SU-DHL-6 (cell line): ENCODE measurements at regions not wholly inside any gene's neighbourhood (a gene's known extent, or its start where the extent isn't known, plus 50 kb on each side); places are given as distances from the start of the nearest gene placed in this dataset.

Source experiments
- H2AFZ ChIP-seq: fragments of 200-600 bp; sonication (generic); 2 replicates; pipeline ENCODE4 v1.6.1; 2014; ENCODE audit warnings: low read depth, mild to moderate bottlenecking, moderate library complexity, mixed read lengths, antibody characterized with exemption, low read length; ENCODE audit not compliant: severe bottlenecking
- H3F3A ChIP-seq: fragments of 200-600 bp; shearing (Covaris generic); 2 replicates; pipeline ENCODE4 v1.6.0; 2016; ENCODE audit warnings: antibody characterized with exemption, mild to moderate bottlenecking; ENCODE audit not compliant: insufficient read depth
- H3K27ac ChIP-seq: fragments of 200-600 bp; sonication (generic); 2 replicates; pipeline ENCODE4 v1.5.1; 2016; ENCODE audit warnings: low read depth, mild to moderate bottlenecking, low read length, moderate library complexity, mixed read lengths
- H3K27me3 ChIP-seq: fragments of 200-600 bp; sonication (generic), shearing (Covaris generic); 2 replicates; pipeline ENCODE4 v1.6.0; 2014; ENCODE audit warnings: mild to moderate bottlenecking, low read length
- H3K36me3 ChIP-seq: fragments of 200-600 bp; sonication (generic); 2 replicates; pipeline ENCODE4 v1.6.1; 2014; ENCODE audit warnings: mild to moderate bottlenecking, low read length, mixed read lengths
- H3K4me2 ChIP-seq: fragments of 300-600, 200-600 bp; shearing (Covaris generic), sonication (generic); 2 replicates; pipeline ENCODE4 v1.6.0; 2014; ENCODE audit warnings: low read length, low read depth, mild to moderate bottlenecking; ENCODE audit not compliant: poor library complexity, severe bottlenecking
- H3K4me3 ChIP-seq: fragments of 200-600 bp; sonication (generic); 2 replicates; pipeline ENCODE4 v1.5.1; 2014; ENCODE audit warnings: antibody characterized with exemption, low read length, mild to moderate bottlenecking, mixed read lengths; ENCODE audit not compliant: insufficient read depth, poor library complexity, severe bottlenecking
- H3K79me2 ChIP-seq: fragments of 200-600 bp; sonication (generic); 2 replicates; pipeline ENCODE4 v1.6.1; 2014; ENCODE audit warnings: mild to moderate bottlenecking, low read length, moderate library complexity; ENCODE audit not compliant: insufficient read depth
- H3K9ac ChIP-seq: fragments of 200-600 bp; sonication (generic); 2 replicates; pipeline ENCODE4 v1.7.0; 2014; ENCODE audit warnings: mild to moderate bottlenecking, low read length
- H3K9me2 ChIP-seq: fragments of 200-600 bp; sonication (generic); replicated peaks from 2 replicates; pipeline ENCODE4 v1.6.1; 2014; ENCODE audit warnings: low read length; ENCODE audit not compliant: insufficient read depth
- H3K9me3 ChIP-seq: fragments of 200-600 bp; sonication (generic); 2 replicates; pipeline ENCODE4 v1.6.1; 2014; ENCODE audit warnings: low read length, mixed read lengths; ENCODE audit not compliant: insufficient read depth
- H4K20me1 ChIP-seq: fragments of 200-600 bp; sonication (generic); 2 replicates; pipeline ENCODE4 v1.6.1; 2014; ENCODE audit warnings: low read depth, mild to moderate bottlenecking, antibody characterized with exemption, low read length, moderate library complexity, mixed read lengths
- CTCF ChIP-seq: fragments of 200-600 bp; sonication (generic); IDR thresholded peaks from one replicate; pipeline ENCODE4 v1.5.1; 2017; ENCODE audit warnings: antibody characterized with exemption, mild to moderate bottlenecking, low read length, moderate library complexity; ENCODE audit not compliant: insufficient read depth, poor library complexity, severe bottlenecking
- EZH2phosphoT487 ChIP-seq: fragments of 200-600 bp; sonication (generic), shearing (Covaris generic); conservative IDR thresholded peaks from 2 replicates; pipeline ENCODE4 v1.6.1; 2018; ENCODE audit warnings: mild to moderate bottlenecking, antibody characterized with exemption, low read length, moderate library complexity, mixed read lengths

GRCh38 chr2:103423100-103423499 lies 661.3 kb downstream of the TMEM182 start:
- H3K27ac ChIP-seq, result no peak overlapping the region
- H3K9me3 ChIP-seq, result no peaks in the 10 kb centered on the region
- no peaks in the 10 kb centered on the region for H3K36me3 ChIP-seq
- no peaks in the 10 kb centered on the region for H3K9me2 ChIP-seq
- H3K27me3 ChIP-seq, result no peaks in the 10 kb centered on the region
- H2AFZ ChIP-seq, result no peak overlapping the region
- H3K4me2 ChIP-seq, result no peak overlapping the region
- no peaks in the 10 kb centered on the region for H4K20me1 ChIP-seq
- no peaks in the 10 kb centered on the region for H3K79me2 ChIP-seq
- no peak for TF ChIP-seq CTCF
- TF ChIP-seq EZH2phosphoT487, result no peak
- H3K9ac ChIP-seq, result no peak overlapping the region
- no peak overlapping the region for H3K4me3 ChIP-seq
- H3F3A ChIP-seq, result no peaks in the 10 kb centered on the region

GRCh38 chr2:103427567-103427966 lies 665.7 kb downstream of the TMEM182 start:
- no peak for TF ChIP-seq EZH2phosphoT487
- TF ChIP-seq CTCF, result no peak
- no peaks in the 10 kb centered on the region for H3K27me3 ChIP-seq
- H3F3A ChIP-seq, result no peaks in the 10 kb centered on the region
- H3K4me3 ChIP-seq, result no peak overlapping the region
- H2AFZ ChIP-seq, result no peak overlapping the region
- no peaks in the 10 kb centered on the region for H3K9me2 ChIP-seq
- H3K9me3 ChIP-seq, result no peaks in the 10 kb centered on the region
- H3K36me3 ChIP-seq, result no peaks in the 10 kb centered on the region
- no peak overlapping the region for H3K4me2 ChIP-seq
- H3K79me2 ChIP-seq, result no peaks in the 10 kb centered on the region
- H4K20me1 ChIP-seq, result no peaks in the 10 kb centered on the region
- no peak overlapping the region for H3K9ac ChIP-seq
- H3K27ac ChIP-seq, result no peak overlapping the region

GRCh38 chr2:103430191-103430590 lies 668.4 kb downstream of the TMEM182 start:
- Histone ChIP-seq H3K4me3 (no peak overlapping the region), H3K79me2 (no peaks in the 10 kb centered on the region), H3K27me3 (no peaks in the 10 kb centered on the region), H3K9me3 (no peaks in the 10 kb centered on the region), H3K36me3 (no peaks in the 10 kb centered on the region), H3K27ac (no peak overlapping the region), H3K9me2 (no peaks in the 10 kb centered on the region), H2AFZ (no peak overlapping the region), H4K20me1 (no peaks in the 10 kb centered on the region), H3K9ac (no peak overlapping the region), H3K4me2 (no peak overlapping the region), H3F3A (no peaks in the 10 kb centered on the region)
- no peak for TF ChIP-seq CTCF
- no peak for TF ChIP-seq EZH2phosphoT487
